ENCODE measurements at regions not wholly inside any gene's neighbourhood (a gene's known extent, or its start where the extent isn't known, plus 50 kb on each side); places are given as distances from the start of the nearest gene placed in this dataset.

- H3K27ac ChIP-seq (ENCODE audit: control insufficient read depth, insufficient read depth) = no peak overlapping the region
- H4K20me1 ChIP-seq (ENCODE audit: control insufficient read depth, insufficient read depth) = no peaks in the 10 kb centered on the region
- intact Hi-C loops (cut with micrococcal nuclease; ENCODE audit: unreplicated experiment) (no loop called here), in situ Hi-C loops (cut with MboI) (no loop called here)
- H3K9me3 ChIP-seq (replicated peaks; ENCODE audit: control insufficient read depth, insufficient read depth, low read length) = no peaks in the 10 kb centered on the region
- 89% methylated on average over 2 of the region's 2 CpGs for WGBS (ENCODE audit: insufficient coverage, insufficient replicate concordance, low lambda C conversion rate, missing lambda C conversion rate)
- H3K4me1 ChIP-seq (ENCODE audit: control insufficient read depth, insufficient read depth, low read length) = no peaks in the 10 kb centered on the region
- ChIA-PET POLR2A (no interaction called here), CTCF (no interaction called here), RAD21 (ENCODE audit: unreplicated experiment) (no interaction called here), SMC1A (ENCODE audit: uncharacterized antibody, unreplicated experiment) (no interaction called here)
- no peaks in the 10 kb centered on the region for H3K27me3 ChIP-seq (replicated peaks in 1 of 2; ENCODE audit: control insufficient read depth in 2 of 2, insufficient read depth in 2 of 2, low read length in 1 of 2)
- ATAC-seq = no peak
- no peaks in the 10 kb centered on the region for H3K79me2 ChIP-seq (ENCODE audit: control insufficient read depth, insufficient read depth, low read length)
- no peak for FAIRE-seq
- H2AFZ ChIP-seq (ENCODE audit: control insufficient read depth, low read depth, low read length) = no peak overlapping the region
- DNase-seq (ENCODE audit: low read depth, low spot score) = no peak
- H3K4me2 ChIP-seq (ENCODE audit: control insufficient read depth, insufficient read depth) = no peak overlapping the region
- no peak overlapping the region for H3K9ac ChIP-seq (ENCODE audit: control insufficient read depth, insufficient read depth, low read length)
- BruUV-seq (replicated peaks) = no TSS peak
- no peaks in the 10 kb centered on the region for H3K36me3 ChIP-seq (ENCODE audit: control insufficient read depth in 2 of 2, insufficient read depth in 2 of 2, low read length in 1 of 2)
- H3K4me3 ChIP-seq = no peak overlapping the region
- no peak for TF ChIP-seq E2F8 (IDR thresholded peaks at IDR 0.05; ENCODE audit: low read depth, partially characterized antibody)
- no peak for TF ChIP-seq CHD2 (IDR thresholded peaks at IDR 0.05; ENCODE audit: borderline replicate concordance, low read depth, low read length)
- no peak for TF ChIP-seq ZBTB4 (CRISPR knock-in tag; IDR thresholded peaks at IDR 0.05)
- TF ChIP-seq ZNF384 (IDR thresholded peaks at IDR 0.05; ENCODE audit: borderline replicate concordance, low read depth, low read length) = no peak
- TF ChIP-seq TCF7 (IDR thresholded peaks at IDR 0.05; ENCODE audit: borderline replicate concordance) = no peak
- no peak for TF ChIP-seq DPF2 (IDR thresholded peaks at IDR 0.05)
- TF ChIP-seq NBN (IDR thresholded peaks at IDR 0.05) = no peak
- TF ChIP-seq CTCF (IDR thresholded peaks at IDR 0.05 in 2 of 3, conservative IDR thresholded peaks at IDR 0.05 in 1 of 3; ENCODE audit: control insufficient read depth in 2 of 3, extremely low read depth in 1 of 3, insufficient read depth in 1 of 3, low read depth in 3 of 3, low read length in 3 of 3) = no peak
- TF ChIP-seq SMAD5 (IDR thresholded peaks at IDR 0.05; ENCODE audit: low read depth) = no peak
- TF ChIP-seq LARP7 (IDR thresholded peaks at IDR 0.05) = no peak
- no peak for TF ChIP-seq EP300 (IDR thresholded peaks at IDR 0.05; ENCODE audit: borderline replicate concordance in 1 of 2, control insufficient read depth in 1 of 2, low read depth in 2 of 2, low read length in 2 of 2)
- TF ChIP-seq SMARCA5 (IDR thresholded peaks at IDR 0.05) = no peak
- no peak for TF ChIP-seq MEF2A (IDR thresholded peaks at IDR 0.05; ENCODE audit: insufficient read depth, low read depth, low read length)
- no peak for TF ChIP-seq SIX5 (IDR thresholded peaks at IDR 0.05; ENCODE audit: low read depth, low read length, severe bottlenecking)
- TF ChIP-seq SREBF1 (IDR thresholded peaks at IDR 0.05; ENCODE audit: low read length) = no peak
Measured at GRCh38 chr4:97507587-97508245, 635.6 kb downstream of the STPG2 start.

Data from GM12878 (cell line).